ENCODE measurements at regions not wholly inside any gene's neighbourhood (a gene's known extent, or its start where the extent isn't known, plus 50 kb on each side); places are given as distances from the start of the nearest gene placed in this dataset.

- no peak for DNase-seq (ENCODE audit: low read depth in 2 of 3, low spot score in 1 of 3)
These were observed 1046.5 kb upstream of the ARRDC3 start for GRCh38 chr5:92429646-92430045.

DNA sequence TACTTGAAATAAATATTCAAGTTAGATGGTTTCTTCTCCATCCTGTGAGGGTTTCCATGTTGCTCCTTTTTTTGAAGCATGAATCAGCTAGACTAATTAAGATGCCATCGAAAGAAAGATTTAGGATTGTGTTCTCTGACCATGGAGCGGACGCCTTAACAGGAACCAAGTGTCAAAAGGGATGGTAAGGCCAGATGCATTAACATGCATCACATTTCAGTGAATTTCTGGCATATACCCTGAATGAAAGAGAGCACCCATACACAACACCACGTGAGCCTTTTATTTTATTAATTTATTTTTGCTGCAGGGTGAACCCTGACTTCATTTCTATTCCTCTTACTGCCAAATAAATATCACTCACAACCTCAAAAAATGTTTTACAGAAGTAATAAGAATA is 1045.3 kb upstream of the ARRDC3 start:
- DNase-seq (ENCODE audit: low read depth in 2 of 3, low spot score in 1 of 3) = no peak

DNA sequence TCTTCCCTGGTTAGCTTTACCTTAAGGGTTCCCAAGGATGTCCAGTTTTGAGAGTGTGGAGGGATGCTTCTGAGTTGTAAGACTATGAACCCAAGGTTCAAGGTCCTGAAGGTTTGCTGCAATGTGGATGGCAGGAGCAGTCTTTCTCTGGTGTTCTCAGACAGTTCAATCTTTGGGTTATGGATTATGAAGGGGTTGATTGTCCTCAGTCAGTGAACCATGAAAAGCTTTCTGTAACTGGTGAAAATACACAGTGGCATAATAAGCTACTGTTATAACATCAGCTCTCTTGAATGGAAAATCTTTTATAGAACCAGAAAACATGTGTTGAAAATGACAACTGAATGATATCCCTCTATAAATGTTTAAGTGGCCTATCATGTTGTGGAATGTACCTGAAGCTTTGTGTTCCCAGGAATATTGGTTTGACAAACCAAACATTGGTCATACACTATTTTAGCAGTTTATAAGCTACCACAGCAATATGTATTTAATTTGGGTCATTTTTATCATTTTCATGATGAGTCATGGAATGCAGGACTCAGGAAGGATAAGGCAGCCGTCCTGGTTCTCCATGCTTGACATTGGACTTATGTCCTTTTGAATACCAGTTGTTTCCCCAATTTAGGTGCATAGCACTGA is 1041.8 kb upstream of the ARRDC3 start:
- no peak for DNase-seq (ENCODE audit: low read depth in 2 of 3, low spot score in 1 of 3)

- DNase-seq (ENCODE audit: low read depth in 2 of 3, low spot score in 1 of 3) = no peak
These were observed 1038.8 kb upstream of the ARRDC3 start for GRCh38 chr5:92421942-92422341.

- no peak for DNase-seq (ENCODE audit: low read depth in 2 of 3, low spot score in 1 of 3)
These were observed 1038.1 kb upstream of the ARRDC3 start for GRCh38 chr5:92421196-92421595.

GRCh38 chr5:92419261-92419660 is 1036.1 kb upstream of the ARRDC3 start:
- DNase-seq (ENCODE audit: low read depth in 2 of 3, low spot score in 1 of 3) = no peak

- no peak for DNase-seq (ENCODE audit: low read depth in 2 of 3, low spot score in 1 of 3)
These were observed 1035.2 kb upstream of the ARRDC3 start for GRCh38 chr5:92418341-92418740.

GRCh38 chr5:92409134-92409533 is 1026.0 kb upstream of the ARRDC3 start:
- no peak for DNase-seq (ENCODE audit: low read depth in 2 of 3, low spot score in 1 of 3)

- no peak for DNase-seq (ENCODE audit: low read depth in 2 of 3, low spot score in 1 of 3)
These were observed 1020.0 kb upstream of the ARRDC3 start for GRCh38 chr5:92402956-92403702.

GRCh38 chr5:92402045-92402444 is 1018.9 kb upstream of the ARRDC3 start:
- no peak for DNase-seq (ENCODE audit: low read depth in 2 of 3, low spot score in 1 of 3)

- no peak for DNase-seq (ENCODE audit: low read depth in 2 of 3, low spot score in 1 of 3)
These were observed 1018.4 kb upstream of the ARRDC3 start for GRCh38 chr5:92401492-92401891.

DNA sequence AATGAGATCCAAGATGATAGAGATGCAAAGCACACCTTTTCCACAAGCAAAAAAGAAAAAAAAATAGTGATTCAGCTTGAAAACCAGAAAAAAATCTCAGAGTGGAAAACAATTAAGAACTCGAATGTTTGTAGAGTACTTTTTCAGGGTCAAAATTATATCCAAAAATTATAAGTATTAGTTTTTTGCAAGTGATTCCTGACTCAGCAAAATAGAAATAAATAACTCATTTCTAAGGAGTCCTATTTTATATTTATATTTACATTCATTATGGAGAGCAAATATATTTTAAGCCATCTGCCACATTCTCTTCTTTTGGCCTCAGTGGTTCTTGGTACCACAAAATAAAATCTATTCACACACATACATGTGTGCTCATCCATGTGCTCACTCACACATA is 1011.8 kb upstream of the ARRDC3 start:
- DNase-seq (ENCODE audit: low read depth in 2 of 3, low spot score in 1 of 3) = no peak

DNA sequence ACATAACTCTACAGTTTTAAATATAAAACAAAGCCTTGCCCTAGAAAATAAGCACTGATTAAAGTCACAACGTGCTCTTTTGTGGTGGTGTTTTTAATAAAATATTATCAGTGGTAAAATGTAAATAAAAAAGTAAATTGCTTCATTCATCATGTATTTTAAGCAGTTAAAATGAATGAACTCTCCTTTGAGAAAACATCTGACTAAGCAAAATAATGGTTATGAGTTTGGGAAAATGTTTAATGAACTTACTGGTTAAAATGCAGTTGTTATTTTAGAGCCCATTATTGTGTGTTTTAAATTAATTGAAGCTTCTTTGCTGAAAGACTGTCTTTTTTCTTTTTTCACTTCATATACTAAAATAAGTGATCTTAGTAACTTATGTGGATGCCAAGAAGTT is 1007.5 kb upstream of the ARRDC3 start:
- no peak for DNase-seq (ENCODE audit: low read depth in 2 of 3, low spot score in 1 of 3)

DNA sequence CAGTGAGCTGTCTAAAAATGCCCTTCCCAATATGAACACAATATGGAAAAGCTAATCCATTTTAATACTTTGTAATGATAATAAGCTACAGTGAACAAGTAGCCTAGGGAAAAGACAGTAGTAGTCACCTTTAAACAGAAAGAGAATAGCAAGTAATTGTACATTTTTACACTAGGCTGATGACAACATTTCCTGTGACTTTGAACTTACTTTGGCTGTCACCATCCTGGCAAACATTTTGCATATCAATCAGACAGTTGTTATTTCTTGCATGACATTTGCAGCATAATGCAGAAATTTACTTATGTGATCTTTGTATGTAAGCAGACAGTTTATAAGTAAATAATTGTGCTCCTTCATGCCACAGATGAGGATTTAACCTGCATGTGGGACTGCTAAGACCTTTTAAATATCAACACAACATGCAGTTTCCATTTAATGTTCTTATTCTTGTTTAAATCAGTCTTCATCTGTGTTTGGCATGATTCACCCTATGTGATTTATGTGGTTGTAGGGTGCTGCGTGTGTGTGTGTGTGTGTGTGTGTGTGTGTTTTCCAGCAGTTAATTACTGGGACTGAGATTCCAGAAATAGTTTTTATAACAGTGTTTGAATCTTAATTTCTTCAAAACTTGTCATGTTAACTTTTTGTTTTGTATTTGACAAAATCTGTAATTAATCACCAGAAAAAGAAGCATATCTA is 997.1 kb upstream of the ARRDC3 start:
- DNase-seq (ENCODE audit: low read depth in 2 of 3, low spot score in 1 of 3) = no peak

DNA sequence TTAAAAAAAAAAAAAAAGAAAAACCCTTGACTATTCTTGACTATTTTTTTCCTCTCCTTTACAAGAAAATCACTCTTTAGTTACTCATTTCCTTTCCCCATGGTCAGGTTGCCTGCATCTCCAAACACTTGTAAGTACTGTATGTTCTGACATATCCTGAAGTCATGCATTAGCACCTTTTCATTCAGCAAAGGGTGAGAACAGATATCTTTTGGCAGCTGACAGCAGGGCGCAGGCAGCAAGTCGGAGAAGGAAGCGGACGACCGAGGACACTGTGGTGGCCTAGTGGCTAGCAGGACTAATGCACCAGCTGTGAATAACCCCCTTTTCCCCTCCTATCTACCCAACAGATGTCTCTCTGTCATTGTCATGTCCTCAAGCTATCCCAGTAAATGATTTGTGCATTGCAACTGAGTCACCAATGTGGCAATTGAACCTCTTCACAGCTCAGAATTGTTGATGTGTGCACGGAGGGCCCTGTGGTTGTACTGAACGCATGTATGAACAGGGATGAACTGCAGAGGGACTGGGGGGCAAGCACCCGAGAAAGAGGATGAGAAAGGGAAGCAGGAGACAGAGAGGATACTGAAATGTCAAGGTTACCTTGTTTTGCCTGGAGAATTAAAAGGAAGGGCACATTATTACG is 996.0 kb upstream of the ARRDC3 start:
- no peak for DNase-seq (ENCODE audit: low read depth in 2 of 3, low spot score in 1 of 3)

GRCh38 chr5:92374859-92375258 is 991.7 kb upstream of the ARRDC3 start:
- no peak for DNase-seq (ENCODE audit: low read depth in 2 of 3, low spot score in 1 of 3)

DNA sequence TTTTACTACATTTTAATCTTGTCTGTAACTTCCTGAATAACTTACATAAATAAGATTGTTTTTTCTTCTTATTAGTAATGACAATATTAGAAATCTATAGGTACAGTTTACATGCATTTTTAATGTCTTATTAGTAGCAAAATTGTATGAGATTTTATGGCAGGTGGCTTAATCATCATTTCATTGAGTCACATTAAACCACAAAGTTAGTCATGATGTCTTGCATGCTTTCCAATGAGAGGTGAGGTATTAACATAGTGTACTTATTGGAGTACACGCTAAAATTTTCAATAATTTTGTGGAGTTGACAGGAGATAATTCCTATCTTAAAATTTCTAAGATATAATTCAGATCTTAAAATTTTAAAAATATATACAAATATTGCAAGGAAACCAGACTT is 989.6 kb upstream of the ARRDC3 start:
- DNase-seq (ENCODE audit: low read depth in 2 of 3, low spot score in 1 of 3) = no peak

DNA sequence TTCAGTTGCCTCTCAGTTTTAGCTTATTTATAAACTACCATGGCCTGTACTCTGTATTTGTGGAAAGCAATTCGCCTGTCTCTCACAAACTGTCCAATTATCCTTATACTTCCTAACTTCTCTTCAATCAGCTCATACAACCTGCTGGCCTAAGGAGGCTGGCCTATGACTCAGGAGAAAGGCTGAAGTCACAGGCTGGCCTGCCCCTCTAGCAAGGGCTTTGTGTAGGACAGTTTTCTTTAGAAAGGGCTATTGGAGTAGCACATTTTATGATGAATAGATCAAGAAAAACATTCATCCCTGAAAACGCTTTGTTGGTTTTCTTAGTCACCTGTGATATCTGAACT is 988.7 kb upstream of the ARRDC3 start:
- DNase-seq (ENCODE audit: low read depth in 2 of 3, low spot score in 1 of 3) = no peak

GRCh38 chr5:92371171-92371888 is 988.2 kb upstream of the ARRDC3 start:
- no peak for DNase-seq (ENCODE audit: low read depth in 2 of 3, low spot score in 1 of 3)

DNA sequence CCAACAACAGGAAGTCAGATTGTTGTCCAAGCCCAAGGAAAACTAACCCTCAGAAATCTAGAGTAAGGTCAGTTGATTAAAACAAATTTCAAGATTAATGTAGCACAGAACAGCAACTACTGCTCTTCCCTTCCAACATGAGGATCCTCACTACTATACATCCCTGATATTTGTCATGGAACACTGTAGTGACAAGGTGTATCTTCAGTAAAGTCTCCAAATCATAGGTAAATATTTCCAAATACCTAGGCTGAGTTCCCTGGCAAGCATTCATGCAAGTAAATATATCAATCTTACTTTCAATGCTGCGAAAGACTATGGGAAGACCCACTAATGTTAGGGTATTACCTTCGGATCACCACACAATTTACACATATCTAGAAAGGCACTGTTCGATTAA is 986.9 kb upstream of the ARRDC3 start:
- no peak for DNase-seq (ENCODE audit: low read depth in 2 of 3, low spot score in 1 of 3)

DNA sequence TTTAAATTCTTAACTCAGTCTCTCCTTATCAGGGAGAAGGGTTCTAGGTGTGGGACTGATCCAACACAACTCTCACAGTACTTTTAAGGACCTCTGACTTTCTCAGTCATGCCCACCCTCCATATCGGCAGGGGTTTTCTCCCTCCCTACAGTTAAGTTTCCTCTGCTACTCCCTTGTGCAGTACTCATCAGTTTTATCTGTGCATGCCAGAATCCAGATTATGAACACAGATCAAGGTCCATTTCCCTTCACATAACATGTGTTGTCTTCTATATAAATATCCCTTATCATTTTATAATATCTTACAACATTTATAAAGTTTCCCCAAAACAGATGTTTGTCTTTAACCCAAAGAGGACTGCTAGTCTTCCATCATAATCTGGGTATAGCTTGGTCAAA is 986.5 kb upstream of the ARRDC3 start:
- no peak for DNase-seq (ENCODE audit: low read depth in 2 of 3, low spot score in 1 of 3)

Data from stimulated activated CD4-positive, alpha-beta T cell treated with anti-CD3 and anti-CD28 coated beads, Interleukin-12 subunit alpha, Interleukin-12 subunit beta, amount 100 ng/mL, for 48 hours (primary cell).